ENCODE measurements at regions not wholly inside any gene's neighbourhood (a gene's known extent, or its start where the extent isn't known, plus 50 kb on each side); places are given as distances from the start of the nearest gene placed in this dataset.

- no peak overlapping the region for H2AFZ ChIP-seq (ENCODE audit: low read length, unreplicated experiment)
- H3K79me2 ChIP-seq (ENCODE audit: control insufficient read depth, insufficient read depth, low read length, unreplicated experiment), result no peaks in the 10 kb centered on the region
- no peak overlapping the region for H3K4me3 ChIP-seq (ENCODE audit: low read depth, low read length)
- no peak overlapping the region for H3K27ac ChIP-seq (ENCODE audit: low read depth, low read length)
- no peaks in the 10 kb centered on the region for H3K36me3 ChIP-seq (ENCODE audit: insufficient read depth, low read length)
- H3K27me3 ChIP-seq (ENCODE audit: insufficient read depth, low read length), result no peaks in the 10 kb centered on the region
- peaks cover 10% of the 10 kb centered on the region for H3K4me1 ChIP-seq (ENCODE audit: control insufficient read depth, insufficient read depth, low read length, unreplicated experiment)
Measured at GRCh38 chrX:134736356-134736755, 60.6 kb downstream of the PABIR2 start.

GRCh38 chrX:134735015-134735414 lies 62.0 kb downstream of the PABIR2 start:
- Histone ChIP-seq H2AFZ (ENCODE audit: low read length, unreplicated experiment) (peak overlapping the region; percentile 22), H3K27me3 (ENCODE audit: insufficient read depth, low read length) (no peaks in the 10 kb centered on the region), H3K27ac (ENCODE audit: low read depth, low read length) (no peak overlapping the region), H3K4me3 (ENCODE audit: low read depth, low read length) (no peak overlapping the region), H3K36me3 (ENCODE audit: insufficient read depth, low read length) (no peaks in the 10 kb centered on the region), H3K4me1 (ENCODE audit: control insufficient read depth, insufficient read depth, low read length, unreplicated experiment) (peaks cover 10% of the 10 kb centered on the region), H3K79me2 (ENCODE audit: control insufficient read depth, insufficient read depth, low read length, unreplicated experiment) (no peaks in the 10 kb centered on the region)

GRCh38 chrX:134734466-134734952 lies 62.5 kb downstream of the PABIR2 start:
- Histone ChIP-seq H3K4me3 (ENCODE audit: low read depth, low read length) (no peak overlapping the region), H3K27me3 (ENCODE audit: insufficient read depth, low read length) (no peaks in the 10 kb centered on the region)

GRCh38 chrX:134733591-134733990 lies 63.4 kb downstream of the PABIR2 start:
- Histone ChIP-seq H3K79me2 (ENCODE audit: control insufficient read depth, insufficient read depth, low read length, unreplicated experiment) (no peaks in the 10 kb centered on the region), H3K36me3 (ENCODE audit: insufficient read depth, low read length) (no peaks in the 10 kb centered on the region), H3K27ac (ENCODE audit: low read depth, low read length) (no peak overlapping the region), H3K27me3 (ENCODE audit: insufficient read depth, low read length) (no peaks in the 10 kb centered on the region), H2AFZ (ENCODE audit: low read length, unreplicated experiment) (no peak overlapping the region), H3K4me1 (ENCODE audit: control insufficient read depth, insufficient read depth, low read length, unreplicated experiment) (peaks cover 10% of the 10 kb centered on the region), H3K4me3 (ENCODE audit: low read depth, low read length) (no peak overlapping the region)

More at GRCh38 chrX:134734466-134734952, 62.5 kb downstream of the PABIR2 start:
- H3K36me3 ChIP-seq (ENCODE audit: insufficient read depth, low read length), result no peaks in the 10 kb centered on the region
- peaks cover 10% of the 10 kb centered on the region for H3K4me1 ChIP-seq (ENCODE audit: control insufficient read depth, insufficient read depth, low read length, unreplicated experiment)
- H2AFZ ChIP-seq (ENCODE audit: low read length, unreplicated experiment), result peak overlapping the region; percentile 22
- no peaks in the 10 kb centered on the region for H3K79me2 ChIP-seq (ENCODE audit: control insufficient read depth, insufficient read depth, low read length, unreplicated experiment)
- no peak overlapping the region for H3K27ac ChIP-seq (ENCODE audit: low read depth, low read length)

- Histone ChIP-seq H3K4me3 (ENCODE audit: low read depth, low read length) (no peak overlapping the region), H3K27me3 (ENCODE audit: insufficient read depth, low read length) (no peaks in the 10 kb centered on the region), H2AFZ (ENCODE audit: low read length, unreplicated experiment) (no peak overlapping the region), H3K27ac (ENCODE audit: low read depth, low read length) (no peak overlapping the region), H3K36me3 (ENCODE audit: insufficient read depth, low read length) (no peaks in the 10 kb centered on the region), H3K4me1 (ENCODE audit: control insufficient read depth, insufficient read depth, low read length, unreplicated experiment) (peaks cover 10% of the 10 kb centered on the region), H3K79me2 (ENCODE audit: control insufficient read depth, insufficient read depth, low read length, unreplicated experiment) (no peaks in the 10 kb centered on the region)
Measured at GRCh38 chrX:134732676-134733075, 64.3 kb downstream of the PABIR2 start.

- no peak overlapping the region for H3K27ac ChIP-seq (ENCODE audit: low read depth, low read length)
- no peak overlapping the region for H2AFZ ChIP-seq (ENCODE audit: low read length, unreplicated experiment)
- no peaks in the 10 kb centered on the region for H3K79me2 ChIP-seq (ENCODE audit: control insufficient read depth, insufficient read depth, low read length, unreplicated experiment)
- H3K4me1 ChIP-seq (ENCODE audit: control insufficient read depth, insufficient read depth, low read length, unreplicated experiment), result peaks cover 10% of the 10 kb centered on the region
- H3K4me3 ChIP-seq (ENCODE audit: low read depth, low read length), result no peak overlapping the region
- H3K36me3 ChIP-seq (ENCODE audit: insufficient read depth, low read length), result no peaks in the 10 kb centered on the region
- H3K27me3 ChIP-seq (ENCODE audit: insufficient read depth, low read length), result no peaks in the 10 kb centered on the region
Measured at GRCh38 chrX:134732152-134732551, 64.9 kb downstream of the PABIR2 start.

- Histone ChIP-seq H3K4me3 (ENCODE audit: low read depth, low read length) (no peak overlapping the region), H3K36me3 (ENCODE audit: insufficient read depth, low read length) (no peaks in the 10 kb centered on the region), H3K4me1 (ENCODE audit: control insufficient read depth, insufficient read depth, low read length, unreplicated experiment) (no peaks in the 10 kb centered on the region), H2AFZ (ENCODE audit: low read length, unreplicated experiment) (no peak overlapping the region), H3K27me3 (ENCODE audit: insufficient read depth, low read length) (no peaks in the 10 kb centered on the region), H3K79me2 (ENCODE audit: control insufficient read depth, insufficient read depth, low read length, unreplicated experiment) (no peaks in the 10 kb centered on the region), H3K27ac (ENCODE audit: low read depth, low read length) (no peak overlapping the region)
Measured at GRCh38 chrX:134727363-134727762, 69.1 kb upstream of the PLAC1 start.

GRCh38 chrX:134725103-134725690 lies 66.9 kb upstream of the PLAC1 start:
- Histone ChIP-seq H3K4me3 (ENCODE audit: low read depth, low read length) (no peak overlapping the region), H3K27me3 (ENCODE audit: insufficient read depth, low read length) (no peaks in the 10 kb centered on the region), H3K4me1 (ENCODE audit: control insufficient read depth, insufficient read depth, low read length, unreplicated experiment) (no peaks in the 10 kb centered on the region), H3K27ac (ENCODE audit: low read depth, low read length) (no peak overlapping the region), H2AFZ (ENCODE audit: low read length, unreplicated experiment) (no peak overlapping the region), H3K79me2 (ENCODE audit: control insufficient read depth, insufficient read depth, low read length, unreplicated experiment) (no peaks in the 10 kb centered on the region), H3K36me3 (ENCODE audit: insufficient read depth, low read length) (no peaks in the 10 kb centered on the region)

- peaks cover 13% of the 10 kb centered on the region for H3K4me1 ChIP-seq (ENCODE audit: control insufficient read depth, insufficient read depth, low read length, unreplicated experiment)
Measured at GRCh38 chrX:134721766-134722532, 63.7 kb upstream of the PLAC1 start.

GRCh38 chrX:134718966-134719317 lies 60.7 kb upstream of the PLAC1 start:
- H3K36me3 ChIP-seq (ENCODE audit: insufficient read depth, low read length), result no peaks in the 10 kb centered on the region
- H3K27me3 ChIP-seq (ENCODE audit: insufficient read depth, low read length), result no peaks in the 10 kb centered on the region
- peak overlapping the region; percentile 65 for H3K27ac ChIP-seq (ENCODE audit: low read depth, low read length)
- H2AFZ ChIP-seq (ENCODE audit: low read length, unreplicated experiment), result no peak overlapping the region
- no peaks in the 10 kb centered on the region for H3K79me2 ChIP-seq (ENCODE audit: control insufficient read depth, insufficient read depth, low read length, unreplicated experiment)
- no peak overlapping the region for H3K4me3 ChIP-seq (ENCODE audit: low read depth, low read length)
- peaks cover 13% of the 10 kb centered on the region for H3K4me1 ChIP-seq (ENCODE audit: control insufficient read depth, insufficient read depth, low read length, unreplicated experiment)

More at GRCh38 chrX:134721766-134722532, 63.7 kb upstream of the PLAC1 start:
- Histone ChIP-seq H3K27ac (ENCODE audit: low read depth, low read length) (no peak overlapping the region), H3K36me3 (ENCODE audit: insufficient read depth, low read length) (no peaks in the 10 kb centered on the region), H3K27me3 (ENCODE audit: insufficient read depth, low read length) (no peaks in the 10 kb centered on the region), H3K79me2 (ENCODE audit: control insufficient read depth, insufficient read depth, low read length, unreplicated experiment) (no peaks in the 10 kb centered on the region), H3K4me3 (ENCODE audit: low read depth, low read length) (no peak overlapping the region), H2AFZ (ENCODE audit: low read length, unreplicated experiment) (no peak overlapping the region)
